ENCODE measurements at regions not wholly inside any gene's neighbourhood (a gene's known extent, or its start where the extent isn't known, plus 50 kb on each side); places are given as distances from the start of the nearest gene placed in this dataset.

DNA sequence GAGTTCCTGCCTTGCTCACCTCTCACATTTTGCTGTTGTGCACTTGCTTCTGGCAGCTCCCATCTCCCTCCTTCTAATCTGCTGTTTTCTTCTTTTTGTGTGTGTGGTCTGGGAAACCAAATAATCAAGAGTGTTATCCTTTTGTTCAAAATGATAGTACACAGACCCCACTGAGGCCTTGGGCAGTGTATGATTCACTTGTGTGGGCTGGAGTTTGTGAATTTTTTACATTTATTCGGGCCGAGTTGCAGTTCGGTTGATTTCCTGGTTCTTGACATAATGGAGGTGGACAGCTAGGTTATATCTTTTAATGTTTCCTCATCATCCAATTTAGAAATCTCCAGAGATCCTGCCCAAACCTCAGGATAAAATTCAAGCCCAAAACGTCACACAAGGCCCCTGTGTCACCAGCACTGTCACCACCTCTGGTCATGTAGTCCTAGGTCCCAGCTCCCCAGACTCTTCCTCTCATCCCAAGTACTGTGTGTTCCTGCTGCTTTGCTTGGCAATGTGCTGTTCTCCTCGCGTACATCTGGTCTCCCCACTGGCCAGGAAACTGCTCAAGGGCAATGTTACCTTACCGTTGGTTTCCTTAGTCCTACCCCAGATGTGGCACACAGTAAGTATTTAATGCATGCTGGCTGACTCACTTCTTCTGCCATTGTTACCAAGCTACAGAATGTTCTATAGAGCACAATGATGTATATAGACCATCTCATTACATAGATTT lies 55.7 kb upstream of the PHACTR2 start:
- peak; percentile 68 for DNase-seq (ENCODE audit: low read depth)

DNA sequence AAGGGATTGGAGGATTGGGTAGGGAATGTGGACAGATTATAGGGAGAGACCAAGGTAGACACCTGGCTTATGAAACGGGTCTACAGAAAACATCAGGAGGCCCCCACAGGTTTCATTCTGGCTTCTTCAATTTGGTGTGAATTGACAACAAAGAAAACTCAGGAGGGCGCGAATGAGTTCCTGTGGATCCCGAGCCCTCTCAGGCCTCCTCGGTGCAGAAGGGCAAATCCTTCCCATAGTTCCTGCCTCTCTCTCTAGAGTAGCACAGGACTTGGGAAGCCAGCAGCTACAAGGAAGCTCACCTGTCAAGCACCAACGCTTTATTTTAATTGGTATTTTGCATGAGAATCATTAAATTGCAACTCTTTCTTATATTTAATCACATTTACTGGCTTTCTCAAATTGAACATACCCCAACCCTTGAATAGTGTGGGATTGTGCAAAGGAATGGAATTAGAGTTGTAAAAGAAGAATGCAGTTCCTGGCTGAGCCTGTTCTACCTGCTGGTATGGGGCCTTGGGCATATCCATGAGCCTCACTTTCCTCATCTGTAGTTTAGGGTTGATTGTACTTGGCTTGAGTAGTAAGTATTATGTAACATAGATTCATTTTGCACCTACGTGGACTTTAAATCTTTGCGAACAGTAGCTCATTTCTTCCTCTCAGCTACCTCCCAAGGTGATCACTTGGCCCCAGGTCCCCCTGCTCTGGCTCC lies 56.4 kb upstream of the PHACTR2 start:
- DNase-seq (ENCODE audit: low read depth): no peak

DNA sequence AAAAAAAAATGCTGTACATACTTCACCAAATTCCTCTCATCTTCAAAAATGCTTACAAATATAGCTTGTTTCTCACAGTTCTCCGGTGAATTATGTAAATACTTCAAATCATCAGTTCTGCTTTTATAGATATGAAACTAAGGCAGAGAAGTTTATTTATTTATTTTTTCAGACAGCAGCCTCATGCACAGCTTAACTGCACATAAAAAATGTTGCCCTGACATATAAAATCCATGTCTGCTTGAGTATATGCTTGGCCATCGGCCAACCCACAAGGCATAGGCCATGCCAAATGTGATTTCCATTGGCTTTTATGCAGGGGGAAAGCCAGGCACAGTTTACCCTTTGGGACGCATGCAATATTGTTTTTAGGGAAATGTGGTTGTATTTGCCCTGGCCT lies 57.3 kb upstream of the PHACTR2 start:
- DNase-seq (ENCODE audit: low read depth): peak; percentile 39

DNA sequence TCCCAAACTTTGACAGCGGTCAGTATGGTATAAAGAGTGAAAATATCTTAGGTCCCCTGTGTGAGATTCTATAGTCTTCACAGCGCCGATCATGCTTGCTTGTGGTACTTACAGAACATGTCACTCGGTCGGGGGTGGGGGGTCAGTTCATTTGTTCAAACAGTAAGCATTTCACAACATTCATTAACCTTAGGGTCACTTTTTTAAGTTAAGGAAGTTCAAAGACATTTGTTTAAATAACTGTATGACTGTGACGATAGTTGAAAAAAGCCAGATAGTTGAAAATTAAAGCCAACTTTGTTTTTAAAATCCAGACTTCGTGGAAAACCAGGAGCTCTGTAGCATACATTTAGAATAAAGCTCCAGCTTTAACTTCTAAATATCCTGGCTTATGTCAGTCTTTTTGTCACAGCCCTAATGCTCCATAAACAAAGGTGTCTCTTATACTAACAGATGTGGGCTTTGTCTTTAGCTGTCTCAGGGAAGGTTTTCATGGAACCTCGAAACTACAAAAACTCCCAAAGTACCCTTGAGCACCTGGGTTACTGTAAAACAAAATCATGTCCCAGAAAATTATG lies 57.9 kb upstream of the PHACTR2 start:
- no peak for DNase-seq (ENCODE audit: low read depth)

DNA sequence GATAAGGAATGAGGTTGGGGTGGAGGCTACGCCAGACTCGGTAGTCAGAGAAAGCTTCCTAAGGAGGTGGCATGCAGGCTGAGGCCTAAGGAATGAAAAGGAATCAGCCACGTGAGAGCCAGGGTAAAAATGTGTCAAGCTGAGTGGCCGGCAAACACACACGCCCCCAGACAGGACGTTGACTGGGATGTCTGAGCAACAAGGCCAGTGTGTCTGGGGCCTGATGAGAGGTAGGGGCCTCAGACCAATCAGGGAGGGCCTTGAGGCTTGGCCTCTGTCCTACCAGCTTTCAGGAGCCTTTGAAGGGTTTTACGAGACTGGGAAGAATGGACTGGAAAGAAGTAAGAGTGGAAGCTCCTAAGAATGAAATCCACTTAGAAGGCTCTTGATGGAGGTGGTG lies 61.0 kb upstream of the PHACTR2 start:
- no peak for DNase-seq (ENCODE audit: low read depth)

DNA sequence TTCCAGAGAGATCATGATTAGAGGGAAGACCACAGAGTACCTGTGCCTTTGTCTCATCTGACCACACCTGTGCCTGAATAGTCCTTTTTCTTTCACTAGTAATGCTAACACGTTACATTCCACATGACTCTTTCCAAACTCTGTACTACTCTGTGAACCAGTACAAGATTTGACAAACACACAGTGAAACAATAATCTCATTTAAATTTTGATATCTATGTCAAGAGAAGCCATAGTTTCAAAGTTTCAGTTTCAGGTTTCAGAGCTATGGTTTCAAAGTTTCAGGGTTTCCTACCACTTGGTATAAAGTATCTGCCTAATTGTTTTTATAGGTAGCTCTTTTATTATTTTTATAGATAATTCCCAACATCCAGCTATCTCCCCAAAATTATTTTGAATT lies 62.0 kb upstream of the PHACTR2 start:
- no peak for DNase-seq (ENCODE audit: low read depth)

DNA sequence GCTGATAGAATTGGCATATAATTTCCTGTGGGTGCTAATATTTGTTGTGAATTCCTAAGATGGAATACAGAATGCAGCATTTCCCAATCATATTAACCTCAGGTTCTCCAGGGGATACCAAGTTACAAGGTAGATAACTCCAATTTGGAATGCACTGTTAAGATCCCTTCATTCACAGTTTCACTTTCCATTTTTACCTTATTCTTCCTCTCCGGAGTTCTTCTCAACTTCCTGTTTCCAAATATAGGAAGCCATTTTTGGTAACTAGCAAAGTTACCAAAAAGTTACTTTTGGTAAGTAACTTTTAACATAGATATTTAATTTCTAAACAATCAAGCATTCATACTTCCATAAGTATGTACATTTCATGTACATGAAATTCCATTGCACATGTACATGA lies 63.5 kb upstream of the PHACTR2 start:
- peak; percentile 16 for DNase-seq (ENCODE audit: low read depth)

DNA sequence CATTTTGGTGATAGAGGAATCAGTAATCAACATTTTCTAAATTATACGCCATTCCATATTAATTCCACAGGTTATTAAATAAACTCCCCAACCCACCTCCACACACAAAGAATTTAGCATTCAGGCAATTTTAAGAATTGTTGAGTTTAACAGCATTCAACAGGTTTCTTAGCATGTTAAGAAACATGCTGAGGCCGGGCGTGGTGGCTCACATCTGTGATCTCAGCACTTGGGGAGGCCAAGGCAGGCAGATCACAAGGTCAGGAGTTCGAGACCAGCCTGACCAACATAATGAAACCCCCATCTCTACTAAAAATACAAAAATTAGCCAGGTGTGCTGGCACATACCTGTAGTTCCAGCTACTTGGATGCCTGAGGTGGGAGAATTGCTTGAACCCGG lies 64.0 kb upstream of the PHACTR2 start:
- no peak for DNase-seq (ENCODE audit: low read depth)

DNA sequence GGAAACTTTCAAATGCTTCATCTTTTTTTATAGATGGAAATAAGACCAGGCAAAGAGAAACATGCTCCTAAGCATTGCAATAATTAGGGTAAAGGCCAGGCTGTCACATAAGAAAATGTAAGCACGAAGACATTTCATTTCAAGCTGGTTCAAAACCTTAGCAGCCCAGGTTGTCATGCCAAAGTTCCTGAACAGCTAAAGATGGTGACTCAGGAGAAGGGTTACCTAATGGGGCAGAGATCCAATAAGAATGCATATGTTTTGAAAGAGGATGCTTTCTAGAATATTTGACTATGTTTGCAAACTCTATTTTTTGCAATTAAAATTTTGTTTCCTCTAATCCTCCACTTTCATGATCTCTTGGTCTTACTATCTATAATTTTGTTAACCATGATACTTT lies 65.6 kb upstream of the PHACTR2 start:
- no peak for DNase-seq (ENCODE audit: low read depth)

DNA sequence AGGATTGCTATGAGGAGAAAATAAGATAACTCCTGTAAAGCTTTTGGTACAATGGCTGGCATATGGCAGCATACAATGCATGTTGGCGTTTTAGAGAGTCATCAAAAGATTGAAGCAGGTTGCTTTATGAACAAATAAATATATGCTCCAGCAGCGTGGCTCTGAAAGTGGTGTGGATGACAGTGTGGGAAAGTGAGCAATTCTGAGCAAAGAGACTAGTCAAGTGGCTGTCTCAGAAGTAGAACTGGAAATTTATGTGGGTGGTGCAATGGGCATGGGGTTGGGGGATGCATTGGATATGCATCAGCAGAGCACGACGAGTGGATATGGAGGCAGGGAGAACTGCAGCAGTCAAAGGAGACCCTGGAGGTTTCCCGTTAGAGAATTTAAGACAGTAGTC lies 66.2 kb upstream of the PHACTR2 start:
- DNase-seq (ENCODE audit: low read depth): no peak

DNA sequence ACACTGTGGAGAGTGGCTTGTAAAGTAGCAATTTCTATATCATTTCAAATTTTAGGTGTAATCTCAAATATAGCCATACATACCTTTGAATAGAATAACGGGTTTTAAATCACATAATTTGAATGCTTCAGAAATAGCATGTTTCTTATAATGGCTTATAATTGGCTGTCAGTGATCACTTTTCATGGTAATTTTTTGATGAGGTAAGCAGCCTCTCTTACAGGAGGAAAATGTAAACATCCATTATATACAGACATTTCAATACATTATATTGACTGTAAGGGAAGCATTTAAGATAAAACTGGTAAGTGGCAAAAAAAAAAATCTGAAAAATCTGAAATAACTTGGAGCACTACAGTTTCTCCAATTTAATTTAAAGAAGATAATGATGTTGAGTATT lies 67.8 kb upstream of the PHACTR2 start:
- no peak for DNase-seq (ENCODE audit: low read depth)

DNA sequence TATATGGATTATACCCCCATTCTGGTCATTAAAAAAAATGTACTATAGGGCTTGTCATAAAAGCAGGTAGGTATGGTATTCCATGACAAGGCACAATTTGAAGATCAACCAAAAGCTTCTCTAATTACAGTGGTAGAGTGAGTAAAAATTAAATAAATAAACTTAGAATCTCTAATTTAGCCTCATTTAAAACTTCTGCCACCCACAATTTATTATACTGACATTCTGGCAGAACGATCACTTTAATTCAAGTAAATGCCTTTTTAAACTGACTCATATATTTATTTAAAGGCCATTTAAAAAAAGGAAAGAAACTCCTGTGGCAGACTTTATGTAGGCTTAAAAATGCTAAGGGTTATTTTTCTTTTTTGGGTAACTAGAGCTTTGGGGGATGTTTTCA lies 68.3 kb upstream of the PHACTR2 start:
- peak; percentile 57 for DNase-seq (ENCODE audit: low read depth)

DNA sequence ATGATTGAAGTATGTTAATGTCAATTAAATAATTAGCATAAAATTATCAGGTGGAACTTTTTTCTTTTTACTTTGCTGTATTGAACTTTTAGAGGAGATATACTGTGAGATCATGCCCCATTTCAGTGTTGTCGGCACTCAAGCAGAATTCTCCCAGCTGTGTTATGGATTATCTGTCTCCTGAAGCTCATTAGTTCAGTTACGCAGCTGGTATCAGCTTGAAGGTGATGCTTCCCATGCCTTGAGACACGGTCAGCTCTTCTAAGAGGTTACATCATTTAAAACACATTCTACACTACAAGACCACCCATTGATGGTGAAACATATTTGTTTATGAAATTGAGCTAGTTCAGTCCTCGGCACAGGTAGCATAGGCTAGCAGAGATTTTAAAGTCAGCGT lies 68.9 kb upstream of the PHACTR2 start:
- DNase-seq (ENCODE audit: low read depth): no peak

DNA sequence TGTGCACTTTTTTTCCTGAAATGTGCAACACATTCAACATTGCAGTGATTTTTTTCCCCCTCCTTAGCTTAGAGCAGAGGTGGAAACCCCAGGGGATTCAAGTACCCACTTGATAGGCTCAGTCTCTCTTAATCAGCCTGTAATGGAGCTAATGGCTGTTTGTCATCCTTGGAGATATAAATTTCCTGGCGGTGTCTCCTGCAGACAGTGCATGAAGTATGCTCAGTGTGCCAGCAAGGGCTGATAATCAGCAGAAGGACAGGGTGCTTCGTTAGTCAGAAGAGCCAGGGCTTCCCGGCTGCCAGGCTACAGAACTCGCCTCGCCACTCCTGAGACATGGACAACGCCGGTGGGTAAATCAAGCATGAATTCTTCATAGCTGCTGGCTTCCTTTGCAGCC lies 69.8 kb upstream of the PHACTR2 start:
- DNase-seq (ENCODE audit: low read depth): peak; percentile 47

DNA sequence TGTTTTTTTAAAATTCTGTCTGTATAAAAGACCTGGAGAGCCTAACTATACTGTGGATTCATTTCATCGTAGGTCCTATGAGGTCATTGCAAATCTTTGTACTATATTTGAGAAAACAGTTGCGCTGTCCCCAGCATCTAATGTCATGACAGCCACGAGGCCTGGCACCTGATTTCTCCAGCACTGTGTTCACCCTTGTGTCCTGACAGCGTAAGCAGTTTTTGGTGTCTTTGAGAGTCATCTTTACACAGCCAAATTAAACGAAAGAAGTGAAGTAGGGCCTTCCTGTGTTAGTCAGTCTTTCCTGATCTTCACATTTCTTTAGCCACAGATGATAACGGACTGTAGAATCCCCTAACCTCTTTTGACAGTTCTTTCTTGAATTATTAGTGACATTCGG lies 70.6 kb upstream of the PHACTR2 start:
- no peak for DNase-seq (ENCODE audit: low read depth)

DNA sequence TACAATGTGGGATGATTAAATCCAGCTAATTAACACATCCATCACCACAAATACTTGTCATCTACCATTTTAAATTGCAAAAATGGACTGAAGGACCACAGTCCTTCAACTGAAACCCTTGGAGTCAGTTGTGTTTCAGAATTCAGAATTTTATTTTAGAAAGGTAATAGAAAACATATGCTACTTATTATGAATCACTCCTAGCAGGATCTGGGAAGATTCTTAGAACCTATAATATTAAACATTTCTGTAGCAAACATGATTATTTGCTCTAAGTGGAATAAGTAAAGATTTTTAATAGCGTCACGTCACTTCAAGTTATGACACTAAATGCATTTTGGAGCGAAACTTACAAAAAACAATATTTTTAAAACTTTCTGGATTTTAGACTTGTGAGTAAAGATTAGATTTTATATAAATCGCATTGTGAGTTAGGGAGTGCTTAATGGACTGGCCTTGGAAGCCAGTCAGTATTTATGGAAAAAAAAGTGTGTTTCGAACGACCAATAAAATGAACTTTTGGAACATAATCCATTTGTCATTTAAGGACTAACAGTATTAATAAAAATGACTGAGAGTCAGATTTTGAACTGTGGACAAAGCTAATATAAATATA lies 71.8 kb upstream of the PHACTR2 start:
- DNase-seq (ENCODE audit: low read depth): no peak

DNA sequence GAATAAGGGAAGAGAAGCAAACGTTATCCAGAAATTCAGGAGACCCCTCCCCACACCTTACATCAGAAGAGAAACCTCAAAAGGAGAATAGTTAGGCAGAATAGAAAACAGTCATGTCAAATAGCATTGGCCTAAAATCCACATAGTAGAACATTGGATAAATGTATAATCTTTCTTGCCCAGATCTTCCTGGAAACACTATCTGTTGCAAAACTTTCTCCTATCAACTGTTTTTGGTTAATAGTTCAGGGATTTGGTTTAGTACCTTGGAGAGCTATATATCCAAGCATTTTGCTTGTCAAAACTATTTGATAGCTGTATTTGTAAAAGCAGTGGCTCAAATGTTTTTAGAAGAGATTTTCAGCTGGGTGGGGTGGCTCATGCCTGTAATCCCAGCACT lies 74.3 kb upstream of the PHACTR2 start:
- DNase-seq (ENCODE audit: low read depth): no peak

DNA sequence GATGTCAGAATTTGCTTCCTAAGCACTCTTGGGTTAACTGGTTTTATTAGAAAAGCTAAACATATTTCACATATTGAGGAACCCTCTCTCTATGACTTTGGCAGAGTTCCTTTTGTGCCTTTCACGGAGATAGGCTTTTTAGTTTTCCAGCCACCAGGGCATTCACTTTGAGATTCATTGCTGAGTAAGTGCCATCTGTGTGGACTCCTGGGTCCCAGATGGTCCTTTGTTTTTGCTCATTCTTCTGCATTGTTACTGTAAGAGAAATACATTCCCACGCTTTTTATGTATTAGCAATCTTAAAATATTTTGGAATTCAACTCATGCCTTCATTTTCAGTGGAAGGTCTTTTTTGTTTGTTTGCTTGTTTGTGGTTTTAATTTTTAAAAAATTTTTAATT lies 76.3 kb upstream of the PHACTR2 start:
- no peak for DNase-seq (ENCODE audit: low read depth)

DNA sequence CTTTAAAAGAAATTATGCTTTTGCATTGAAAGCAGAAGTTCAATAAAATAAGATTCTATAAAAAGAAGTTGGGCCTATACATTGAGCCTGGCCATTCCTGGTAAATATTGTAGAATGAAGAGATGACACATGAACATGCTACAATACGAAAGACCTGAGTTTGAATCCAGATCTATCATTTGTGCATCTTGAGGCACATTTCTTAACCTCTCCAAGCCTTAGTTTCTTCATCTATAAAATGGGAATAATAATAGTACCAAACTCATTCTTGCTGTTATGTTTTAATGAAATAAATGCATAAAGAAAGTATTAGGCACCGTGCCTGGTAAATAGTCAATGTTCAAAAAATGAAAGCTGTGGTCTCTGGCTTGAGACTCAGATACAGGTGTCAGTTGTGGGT lies 76.9 kb upstream of the PHACTR2 start:
- DNase-seq (ENCODE audit: low read depth): no peak

DNA sequence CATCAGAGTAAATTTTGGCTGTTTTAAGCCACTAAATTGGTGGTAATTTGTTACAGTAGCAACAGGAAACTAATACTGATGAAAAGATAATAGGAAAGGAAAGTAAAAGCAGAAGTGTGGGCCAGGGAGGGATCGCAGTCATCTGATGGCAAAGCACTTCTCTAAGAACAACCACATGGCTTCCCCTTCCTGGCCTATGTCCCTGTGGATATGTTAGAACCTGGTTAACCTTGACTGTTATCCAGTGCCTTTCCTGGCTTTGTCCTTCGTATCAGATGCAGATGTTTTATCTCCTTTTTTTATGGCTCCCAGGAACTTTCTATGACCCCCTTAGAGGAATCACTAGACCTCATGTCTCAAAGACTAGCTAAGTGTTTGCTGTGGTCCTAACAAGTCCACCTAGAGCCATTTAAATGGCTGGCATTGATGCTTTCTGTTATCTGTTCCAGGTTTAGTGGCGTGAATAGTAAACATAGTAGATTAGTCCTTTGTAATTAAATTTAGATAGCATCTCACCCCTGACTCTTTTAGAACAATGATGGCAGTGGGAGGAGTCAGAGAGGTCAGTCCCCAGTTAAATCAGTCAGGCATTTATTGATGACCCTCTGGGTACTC lies 79.2 kb upstream of the PHACTR2 start:
- DNase-seq (ENCODE audit: low read depth): no peak

DNA sequence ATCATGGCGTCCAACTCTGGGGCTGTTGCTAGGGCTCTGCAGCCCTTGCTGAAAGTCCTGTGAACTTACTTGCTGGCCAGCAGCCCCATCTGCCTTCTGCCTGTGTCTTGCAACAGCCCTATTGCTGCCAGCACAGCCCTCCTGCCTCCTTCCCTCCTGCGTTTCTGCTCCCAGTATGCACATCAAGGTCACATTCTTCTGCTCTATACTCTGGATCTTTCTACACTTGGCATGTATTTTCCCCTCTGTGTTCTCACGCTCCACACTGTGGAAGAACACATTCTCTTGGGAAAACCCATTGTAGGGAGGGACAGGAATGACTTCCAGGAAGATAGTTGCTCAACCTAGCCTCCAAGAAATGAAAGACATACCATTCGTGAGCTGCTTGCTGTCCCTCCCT lies 80.9 kb upstream of the PHACTR2 start:
- DNase-seq (ENCODE audit: low read depth): no peak

DNA sequence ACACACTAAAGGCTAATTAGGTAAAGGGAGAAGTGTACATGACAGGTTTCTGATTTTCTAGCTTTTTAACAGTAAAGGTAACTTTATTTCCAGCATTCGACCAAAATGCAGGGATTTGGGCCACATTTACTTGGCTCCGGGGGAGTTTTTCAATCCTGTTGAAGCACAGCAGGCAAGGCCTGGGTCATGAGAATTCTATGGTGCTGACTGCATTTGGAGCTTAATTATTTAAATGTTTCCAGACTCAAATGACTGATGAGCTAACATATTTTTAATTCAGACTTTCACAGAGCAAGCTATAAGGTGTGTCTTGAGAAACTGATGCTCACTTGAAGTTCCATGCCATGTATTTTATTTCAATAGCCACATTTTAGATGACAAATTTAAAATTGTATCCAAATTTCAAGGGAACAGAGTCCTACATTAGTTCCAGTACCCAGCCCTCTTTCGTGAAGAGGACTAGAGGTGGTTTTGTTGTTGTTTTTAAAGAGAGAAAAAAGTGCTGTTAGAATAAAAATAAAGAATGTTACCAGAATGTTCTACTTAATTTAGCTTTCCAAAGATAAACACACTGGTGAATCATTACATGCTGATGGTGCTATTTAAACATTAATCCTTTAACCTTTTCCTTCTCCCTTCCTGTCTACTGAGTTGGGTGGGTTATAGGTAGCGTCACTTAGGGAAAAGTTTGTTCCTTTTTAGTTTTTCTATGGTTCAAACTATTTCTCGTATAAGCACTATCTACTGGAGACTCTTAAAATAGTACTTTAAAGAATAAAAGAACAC lies 82.3 kb upstream of the PHACTR2 start:
- DNase-seq (ENCODE audit: low read depth): no peak

All from M059J (cell line).